Liver (tissue), 8 donors: ENCODE measurements at regions not wholly inside any gene's neighbourhood (a gene's known extent, or its start where the extent isn't known, plus 50 kb on each side); places are given as distances from the start of the nearest gene placed in this dataset.
"Not testable (repeated sequence)": the region's sequence is repeated elsewhere in the genome, so short reads cannot be mapped to it uniquely, and the experiment has no call there.

Experiments
- DNase-seq: peaks from one replicate; pipeline ENCODE4 v3.0.0-alpha.2; 2017; ENCODE audit warnings: low spot score
- H3K27ac ChIP-seq, 2 donors: one replicate each; pipeline ENCODE4 v1.7.0; 2013; ENCODE audit warnings: inconsistent platforms in 2 of 2, low read length in 2 of 2, control low read depth in 1 of 2, low read depth in 1 of 2, mild to moderate bottlenecking in 1 of 2
- H3K27me3 ChIP-seq, 4 donors: one replicate each; pipeline versions ENCODE4 v1.6.1 to v1.7.0; 2013; ENCODE audit warnings: low read length in 3 of 4, inconsistent platforms in 1 of 4, mild to moderate bottlenecking in 1 of 4, moderate library complexity in 1 of 4; ENCODE audit not compliant: control insufficient read depth in 4 of 4, insufficient read depth in 4 of 4
- H3K36me3 ChIP-seq, 4 donors: one replicate each; pipeline versions ENCODE4 v1.6.1 to v1.7.0; 2013; ENCODE audit warnings: low read length in 3 of 4, mild to moderate bottlenecking in 3 of 4, low read depth in 1 of 4, moderate library complexity in 1 of 4; ENCODE audit not compliant: control insufficient read depth in 4 of 4, insufficient read depth in 3 of 4
- H3K4me1 ChIP-seq, 4 donors: one replicate each; pipeline versions ENCODE4 v1.6.1 to v1.7.0; 2013; ENCODE audit warnings: low read length in 3 of 4, mild to moderate bottlenecking in 3 of 4, moderate library complexity in 1 of 4; ENCODE audit not compliant: control insufficient read depth in 4 of 4, insufficient read depth in 4 of 4
- H3K4me3 ChIP-seq, 3 donors: one replicate each; pipeline versions ENCODE4 v1.6.1 to v1.7.0; 2013; ENCODE audit warnings: low read length in 3 of 3, control low read depth in 1 of 3, low read depth in 1 of 3, mild to moderate bottlenecking in 1 of 3
- H3K9ac ChIP-seq, 2 donors: one replicate each; pipeline ENCODE4 v1.7.0; 2013; ENCODE audit warnings: low read length in 2 of 2, mild to moderate bottlenecking in 2 of 2, moderate library complexity in 2 of 2, control low read depth in 1 of 2, low read depth in 1 of 2
- H3K9me3 ChIP-seq, 4 donors: one replicate each; pipeline versions ENCODE4 v1.6.1 to v1.7.0; 2013; ENCODE audit warnings: low read length in 3 of 4; ENCODE audit not compliant: control insufficient read depth in 4 of 4
- ATF3 ChIP-seq: IDR thresholded peaks from 2 replicates; pipeline ENCODE4 v1.6.1; 2016; ENCODE audit warnings: antibody characterized with exemption
- CTCF ChIP-seq: fragments of 150-350 bp; IDR thresholded peaks from 2 replicates; pipeline ENCODE4 v1.5.1; 2017; ENCODE audit warnings: improper control_type of control experiment, low read depth, low read length; ENCODE audit not compliant: missing input control
- FOXA1 ChIP-seq: IDR thresholded peaks from 2 replicates; pipeline ENCODE4 v1.6.1; 2016; ENCODE audit warnings: antibody characterized with exemption
- FOXA2 ChIP-seq: IDR thresholded peaks from 2 replicates; pipeline ENCODE4 v1.6.1; 2016; ENCODE audit warnings: antibody characterized with exemption
- HNF4A ChIP-seq, 2 donors: conservative IDR thresholded peaks; 2 replicates each; pipeline ENCODE4 v1.6.1; 2016; ENCODE audit warnings: antibody characterized with exemption in 2 of 2, mild to moderate bottlenecking in 2 of 2
- HNF4G ChIP-seq: IDR thresholded peaks from 2 replicates; pipeline ENCODE4 v1.6.1; 2016; ENCODE audit warnings: antibody characterized with exemption
- JUND ChIP-seq, 2 donors: IDR thresholded peaks; 2 replicates each; pipeline ENCODE4 v1.6.1; 2016; ENCODE audit warnings: antibody characterized with exemption in 2 of 2
- MAX ChIP-seq: IDR thresholded peaks from 2 replicates; pipeline ENCODE4 v1.6.1; 2016; ENCODE audit warnings: antibody characterized with exemption
- NR2F2 ChIP-seq: IDR thresholded peaks from 2 replicates; pipeline ENCODE4 v1.6.1; 2016; ENCODE audit warnings: antibody characterized with exemption
- REST ChIP-seq: IDR thresholded peaks from 2 replicates; pipeline ENCODE4 v1.6.1; 2016; ENCODE audit warnings: antibody characterized with exemption, mild to moderate bottlenecking
- RXRA ChIP-seq, 2 donors: IDR thresholded peaks; 2 replicates each; pipeline ENCODE4 v1.6.1; 2017 to 2018; ENCODE audit warnings: antibody characterized with exemption in 2 of 2, mild to moderate bottlenecking in 1 of 2
- TAF1 ChIP-seq: conservative IDR thresholded peaks from 2 replicates; pipeline ENCODE4 v1.6.1; 2016; ENCODE audit warnings: antibody characterized with exemption, mild to moderate bottlenecking
- YY1 ChIP-seq: IDR thresholded peaks from 2 replicates; pipeline ENCODE4 v1.6.1; 2016; ENCODE audit warnings: antibody characterized with exemption, mild to moderate bottlenecking
- ZBTB33 ChIP-seq: IDR thresholded peaks from 2 replicates; pipeline ENCODE4 v1.6.1; 2016; ENCODE audit warnings: antibody characterized with exemption
- WGBS: extraction: QIAGEN DNeasy Blood & Tissue Kit; methylation state at CpG from one replicate; pipeline ENCODE4 v1.1.7; 2013; 5-methylcytosine and 5-hydroxymethylcytosine counted together
- donor health status: healthy.
- donor health status: healthy.
- donor health status: healthy.
- donor health status: healthy.
- donor health status: healthy.

GRCh38 chrY:12360496-12360895, 340.5 kb upstream of the USP9Y start (continued):
- no peak for TF ChIP-seq JUND (IDR thresholded peaks at IDR 0.05)

GRCh38 chrY:12365311-12365910, 335.6 kb upstream of the USP9Y start:
- Histone ChIP-seq H3K27me3 (no peaks in the 10 kb centered on the region), H3K9ac (no peak overlapping the region), H3K36me3 (no peaks in the 10 kb centered on the region), H3K9me3 (no peaks in the 10 kb centered on the region), H3K4me3 (no peak overlapping the region), H3K4me1 (no peaks in the 10 kb centered on the region), H3K27ac (no peak overlapping the region)
- WGBS = 66% methylated on average over 5 of the region's 5 CpGs
- DNase-seq = no peak
- TF ChIP-seq REST (no peak), JUND (IDR thresholded peaks at IDR 0.05) (no peak), RXRA (IDR thresholded peaks at IDR 0.05) (no peak), ZBTB33 (no peak), FOXA2 (no peak), CTCF (no peak), TAF1 (no peak), ATF3 (no peak), YY1 (no peak), FOXA1 (no peak), HNF4A (conservative IDR thresholded peaks at IDR 0.05) (no peak), HNF4G (no peak), NR2F2 (no peak), MAX (no peak)

- 84% methylated on average over 2 of the region's 2 CpGs for WGBS
- not testable (repeated sequence) for H3K27me3 ChIP-seq, H3K4me1 ChIP-seq, H3K36me3 ChIP-seq, H3K4me3 ChIP-seq, H3K9ac ChIP-seq, H3K27ac ChIP-seq, DNase-seq, H3K9me3 ChIP-seq
Observed at GRCh38 chrY:12374588-12374987, 326.4 kb upstream of the USP9Y start.
